ENCODE measurements at regions not wholly inside any gene's neighbourhood (a gene's known extent, or its start where the extent isn't known, plus 50 kb on each side); places are given as distances from the start of the nearest gene placed in this dataset.
"Not testable (repeated sequence)": the region's sequence is repeated elsewhere in the genome, so short reads cannot be mapped to it uniquely, and the experiment has no call there.

- DNase-seq: no peak
These were observed 110.9 kb downstream of the QRSL1 start for GRCh38 chr6:106740287-106740686.

GRCh38 chr6:106739387-106739786 is 110.0 kb downstream of the QRSL1 start:
- no peak for DNase-seq

- DNase-seq: no peak
These were observed 107.1 kb downstream of the QRSL1 start for GRCh38 chr6:106736502-106736901.

GRCh38 chr6:106735828-106736227 is 106.5 kb downstream of the QRSL1 start:
- DNase-seq: no peak

GRCh38 chr6:106735136-106735633 is 105.8 kb downstream of the QRSL1 start:
- no peak for DNase-seq

GRCh38 chr6:106733386-106733785 is 104.0 kb downstream of the QRSL1 start:
- DNase-seq: no peak

- DNase-seq: no peak
These were observed 103.1 kb downstream of the QRSL1 start for GRCh38 chr6:106732376-106732940.

GRCh38 chr6:106731843-106732160 is 102.4 kb downstream of the QRSL1 start:
- no peak for DNase-seq

GRCh38 chr6:106731144-106731842 is 101.9 kb downstream of the QRSL1 start:
- no peak for DNase-seq

- no peak for DNase-seq
These were observed 101.3 kb downstream of the QRSL1 start for GRCh38 chr6:106730718-106731117.

- no peak for DNase-seq
These were observed 100.9 kb downstream of the QRSL1 start for GRCh38 chr6:106730264-106730663.

- no peak for DNase-seq
These were observed 100.5 kb downstream of the QRSL1 start for GRCh38 chr6:106729841-106730240.

GRCh38 chr6:106728296-106728870 is 99.0 kb downstream of the QRSL1 start:
- no peak for DNase-seq

GRCh38 chr6:106727480-106728149 is 98.2 kb downstream of the QRSL1 start:
- DNase-seq: no peak

GRCh38 chr6:106724848-106725247 is 95.5 kb downstream of the QRSL1 start:
- DNase-seq: no peak

GRCh38 chr6:106724337-106724736 is 95.0 kb downstream of the QRSL1 start:
- DNase-seq: no peak

- DNase-seq: not testable (repeated sequence)
These were observed 94.0 kb downstream of the QRSL1 start for GRCh38 chr6:106723419-106723818.

GRCh38 chr6:106721189-106721588 is 91.8 kb downstream of the QRSL1 start:
- DNase-seq: not testable (repeated sequence)
